ENCODE measurements at regions not wholly inside any gene's neighbourhood (a gene's known extent, or its start where the extent isn't known, plus 50 kb on each side); places are given as distances from the start of the nearest gene placed in this dataset.

DNA sequence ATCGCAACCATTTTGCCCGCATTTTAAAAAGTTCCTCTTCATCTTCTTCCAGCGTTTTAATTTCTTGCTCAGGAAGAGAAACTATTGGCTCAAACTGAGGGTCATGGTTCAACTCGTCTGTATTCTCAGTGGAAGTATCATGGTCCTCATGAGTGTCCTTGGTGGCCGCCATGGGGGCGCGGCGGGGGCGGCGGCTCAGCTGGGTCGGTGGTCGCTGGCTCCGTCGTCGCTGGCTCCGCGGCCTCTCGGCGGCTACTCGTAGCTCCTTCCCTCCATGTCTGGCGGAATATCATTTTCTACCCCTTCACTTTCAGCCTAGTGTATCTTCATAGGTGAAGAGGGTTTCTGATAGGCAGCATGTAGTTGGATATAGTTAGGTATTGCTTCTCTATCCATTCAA, 492.0 kb upstream of the MAGEB18 start (continued):
- TF ChIP-seq, protein P1, sequence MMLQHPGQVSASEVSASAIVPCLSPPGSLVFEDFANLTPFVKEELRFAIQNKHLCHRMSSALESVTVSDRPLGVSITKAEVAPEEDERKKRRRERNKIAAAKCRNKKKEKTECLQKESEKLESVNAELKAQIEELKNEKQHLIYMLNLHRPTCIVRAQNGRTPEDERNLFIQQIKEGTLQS (IDR thresholded peaks at IDR 0.05; ENCODE audit: insufficient read depth, low read depth, low read length) = no peak
- TF ChIP-seq, protein P2, sequence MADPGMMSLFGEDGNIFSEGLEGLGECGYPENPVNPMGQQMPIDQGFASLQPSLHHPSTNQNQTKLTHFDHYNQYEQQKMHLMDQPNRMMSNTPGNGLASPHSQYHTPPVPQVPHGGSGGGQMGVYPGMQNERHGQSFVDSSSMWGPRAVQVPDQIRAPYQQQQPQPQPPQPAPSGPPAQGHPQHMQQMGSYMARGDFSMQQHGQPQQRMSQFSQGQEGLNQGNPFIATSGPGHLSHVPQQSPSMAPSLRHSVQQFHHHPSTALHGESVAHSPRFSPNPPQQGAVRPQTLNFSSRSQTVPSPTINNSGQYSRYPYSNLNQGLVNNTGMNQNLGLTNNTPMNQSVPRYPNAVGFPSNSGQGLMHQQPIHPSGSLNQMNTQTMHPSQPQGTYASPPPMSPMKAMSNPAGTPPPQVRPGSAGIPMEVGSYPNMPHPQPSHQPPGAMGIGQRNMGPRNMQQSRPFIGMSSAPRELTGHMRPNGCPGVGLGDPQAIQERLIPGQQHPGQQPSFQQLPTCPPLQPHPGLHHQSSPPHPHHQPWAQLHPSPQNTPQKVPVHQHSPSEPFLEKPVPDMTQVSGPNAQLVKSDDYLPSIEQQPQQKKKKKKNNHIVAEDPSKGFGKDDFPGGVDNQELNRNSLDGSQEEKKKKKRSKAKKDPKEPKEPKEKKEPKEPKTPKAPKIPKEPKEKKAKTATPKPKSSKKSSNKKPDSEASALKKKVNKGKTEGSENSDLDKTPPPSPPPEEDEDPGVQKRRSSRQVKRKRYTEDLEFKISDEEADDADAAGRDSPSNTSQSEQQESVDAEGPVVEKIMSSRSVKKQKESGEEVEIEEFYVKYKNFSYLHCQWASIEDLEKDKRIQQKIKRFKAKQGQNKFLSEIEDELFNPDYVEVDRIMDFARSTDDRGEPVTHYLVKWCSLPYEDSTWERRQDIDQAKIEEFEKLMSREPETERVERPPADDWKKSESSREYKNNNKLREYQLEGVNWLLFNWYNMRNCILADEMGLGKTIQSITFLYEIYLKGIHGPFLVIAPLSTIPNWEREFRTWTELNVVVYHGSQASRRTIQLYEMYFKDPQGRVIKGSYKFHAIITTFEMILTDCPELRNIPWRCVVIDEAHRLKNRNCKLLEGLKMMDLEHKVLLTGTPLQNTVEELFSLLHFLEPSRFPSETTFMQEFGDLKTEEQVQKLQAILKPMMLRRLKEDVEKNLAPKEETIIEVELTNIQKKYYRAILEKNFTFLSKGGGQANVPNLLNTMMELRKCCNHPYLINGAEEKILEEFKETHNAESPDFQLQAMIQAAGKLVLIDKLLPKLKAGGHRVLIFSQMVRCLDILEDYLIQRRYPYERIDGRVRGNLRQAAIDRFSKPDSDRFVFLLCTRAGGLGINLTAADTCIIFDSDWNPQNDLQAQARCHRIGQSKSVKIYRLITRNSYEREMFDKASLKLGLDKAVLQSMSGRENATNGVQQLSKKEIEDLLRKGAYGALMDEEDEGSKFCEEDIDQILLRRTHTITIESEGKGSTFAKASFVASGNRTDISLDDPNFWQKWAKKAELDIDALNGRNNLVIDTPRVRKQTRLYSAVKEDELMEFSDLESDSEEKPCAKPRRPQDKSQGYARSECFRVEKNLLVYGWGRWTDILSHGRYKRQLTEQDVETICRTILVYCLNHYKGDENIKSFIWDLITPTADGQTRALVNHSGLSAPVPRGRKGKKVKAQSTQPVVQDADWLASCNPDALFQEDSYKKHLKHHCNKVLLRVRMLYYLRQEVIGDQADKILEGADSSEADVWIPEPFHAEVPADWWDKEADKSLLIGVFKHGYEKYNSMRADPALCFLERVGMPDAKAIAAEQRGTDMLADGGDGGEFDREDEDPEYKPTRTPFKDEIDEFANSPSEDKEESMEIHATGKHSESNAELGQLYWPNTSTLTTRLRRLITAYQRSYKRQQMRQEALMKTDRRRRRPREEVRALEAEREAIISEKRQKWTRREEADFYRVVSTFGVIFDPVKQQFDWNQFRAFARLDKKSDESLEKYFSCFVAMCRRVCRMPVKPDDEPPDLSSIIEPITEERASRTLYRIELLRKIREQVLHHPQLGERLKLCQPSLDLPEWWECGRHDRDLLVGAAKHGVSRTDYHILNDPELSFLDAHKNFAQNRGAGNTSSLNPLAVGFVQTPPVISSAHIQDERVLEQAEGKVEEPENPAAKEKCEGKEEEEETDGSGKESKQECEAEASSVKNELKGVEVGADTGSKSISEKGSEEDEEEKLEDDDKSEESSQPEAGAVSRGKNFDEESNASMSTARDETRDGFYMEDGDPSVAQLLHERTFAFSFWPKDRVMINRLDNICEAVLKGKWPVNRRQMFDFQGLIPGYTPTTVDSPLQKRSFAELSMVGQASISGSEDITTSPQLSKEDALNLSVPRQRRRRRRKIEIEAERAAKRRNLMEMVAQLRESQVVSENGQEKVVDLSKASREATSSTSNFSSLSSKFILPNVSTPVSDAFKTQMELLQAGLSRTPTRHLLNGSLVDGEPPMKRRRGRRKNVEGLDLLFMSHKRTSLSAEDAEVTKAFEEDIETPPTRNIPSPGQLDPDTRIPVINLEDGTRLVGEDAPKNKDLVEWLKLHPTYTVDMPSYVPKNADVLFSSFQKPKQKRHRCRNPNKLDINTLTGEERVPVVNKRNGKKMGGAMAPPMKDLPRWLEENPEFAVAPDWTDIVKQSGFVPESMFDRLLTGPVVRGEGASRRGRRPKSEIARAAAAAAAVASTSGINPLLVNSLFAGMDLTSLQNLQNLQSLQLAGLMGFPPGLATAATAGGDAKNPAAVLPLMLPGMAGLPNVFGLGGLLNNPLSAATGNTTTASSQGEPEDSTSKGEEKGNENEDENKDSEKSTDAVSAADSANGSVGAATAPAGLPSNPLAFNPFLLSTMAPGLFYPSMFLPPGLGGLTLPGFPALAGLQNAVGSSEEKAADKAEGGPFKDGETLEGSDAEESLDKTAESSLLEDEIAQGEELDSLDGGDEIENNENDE (IDR thresholded peaks at IDR 0.05; ENCODE audit: insufficient replicate concordance, low read length) = no peak
- TF ChIP-seq RNF2 (IDR thresholded peaks at IDR 0.05; ENCODE audit: borderline replicate concordance, low read depth, low read length, missing control alignments, poor library complexity, severe bottlenecking) (no peak), TCF12 (IDR thresholded peaks at IDR 0.05; ENCODE audit: low read depth, low read length) (no peak), SP1 (IDR thresholded peaks at IDR 0.05; ENCODE audit: low read depth, low read length) (no peak)
- TF ChIP-seq, protein P3, sequence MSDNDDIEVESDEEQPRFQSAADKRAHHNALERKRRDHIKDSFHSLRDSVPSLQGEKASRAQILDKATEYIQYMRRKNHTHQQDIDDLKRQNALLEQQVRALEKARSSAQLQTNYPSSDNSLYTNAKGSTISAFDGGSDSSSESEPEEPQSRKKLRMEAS (IDR thresholded peaks at IDR 0.05) = no peak
